GM12878 (cell line): ENCODE measurements at regions not wholly inside any gene's neighbourhood (a gene's known extent, or its start where the extent isn't known, plus 50 kb on each side); places are given as distances from the start of the nearest gene placed in this dataset.

Experiments
- ATAC-seq: fragments of 200-7000 bp; cut with Tn5 transposase; 3 replicates; pipeline ENCODE4 v1.9.1; 2020; ENCODE audit warnings: mild to moderate bottlenecking, moderate library complexity
- BruUV-seq: library from RNA; stranded (reverse); fragments of 400-500 nt; replicated peaks from 2 replicates; lab custom pipeline; 2021; lab: Mats Ljungman, UMichigan
- CTCF ChIA-PET: fragments of 300-600 bp; sonication (Branson Sonifier 250); formaldehyde crosslinking; extraction: SDS; loops from one replicate; lab custom pipeline; 2021; ENCODE audit warnings: inconsistent platforms; lab: Yijun Ruan, JAX
- POLR2A ChIA-PET: fragments of 350-600 bp; formaldehyde crosslinking; extraction: SDS; loops from one replicate; lab custom pipeline; 2021; ENCODE audit warnings: inconsistent platforms; lab: Charles Lee
- RAD21 ChIA-PET: fragments of 300-600 bp; sonication (Branson Sonifier 250); formaldehyde crosslinking; loops from one replicate; lab custom pipeline; 2023; ENCODE audit warnings: antibody characterized with exemption; ENCODE audit not compliant: unreplicated experiment; lab: Charles Lee
- SMC1A ChIA-PET: fragments of 300-600 bp; sonication (Branson Sonifier 250); formaldehyde crosslinking; loops from one replicate; lab custom pipeline; 2023; ENCODE audit not compliant: unreplicated experiment, uncharacterized antibody; lab: Charles Lee
- DNase-seq: peaks from one replicate; pipeline ENCODE4 v3.0.0-alpha.2; 2011; ENCODE audit warnings: low read depth, low spot score
- FAIRE-seq: peaks from 3 replicates; lab custom pipeline; 2011; peaks lifted over from hg19 to GRCh38; lab: Jason Lieb, UNC
- H2AFZ ChIP-seq: 2 replicates; pipeline ENCODE4 v1.6.0; 2011; ENCODE audit warnings: low read depth, low read length, control low read depth; ENCODE audit not compliant: control insufficient read depth
- H3K27ac ChIP-seq: 2 replicates; pipeline ENCODE4 v1.5.1; 2011; ENCODE audit warnings: control low read depth; ENCODE audit not compliant: control insufficient read depth, insufficient read depth
- H3K27me3 ChIP-seq, 2 experiments: replicated peaks in 1 of 2; 2 replicates each; pipeline versions ENCODE4 v1.6.0 to v1.6.1; 2011; ENCODE audit warnings: low read length in 1 of 2; ENCODE audit not compliant: control insufficient read depth in 2 of 2, insufficient read depth in 2 of 2
- H3K36me3 ChIP-seq, 2 experiments: 2 replicates each; pipeline ENCODE4 v1.5.1; 2011; ENCODE audit warnings: low read length in 1 of 2; ENCODE audit not compliant: control insufficient read depth in 2 of 2, insufficient read depth in 2 of 2
- H3K4me1 ChIP-seq: 2 replicates; pipeline ENCODE4 v1.6.1; 2011; ENCODE audit warnings: mild to moderate bottlenecking, low read length, moderate library complexity, mixed read lengths; ENCODE audit not compliant: control insufficient read depth, insufficient read depth
- H3K4me2 ChIP-seq: 2 replicates; pipeline ENCODE4 v1.6.0; 2011; ENCODE audit warnings: control low read depth; ENCODE audit not compliant: control insufficient read depth, insufficient read depth
- H3K4me3 ChIP-seq: fragments of 200-600 bp; sonication (generic); 2 replicates; pipeline ENCODE4 v1.5.1; 2016
- H3K79me2 ChIP-seq: 2 replicates; pipeline ENCODE4 v1.6.0; 2011; ENCODE audit warnings: low read length; ENCODE audit not compliant: control insufficient read depth, insufficient read depth
- H3K9ac ChIP-seq: 2 replicates; pipeline ENCODE4 v1.8.0; 2011; ENCODE audit warnings: low read length, control low read depth, mixed read lengths; ENCODE audit not compliant: control insufficient read depth, insufficient read depth
- H3K9me3 ChIP-seq: replicated peaks from 3 replicates; pipeline ENCODE4 v1.5.1; 2011; ENCODE audit warnings: mild to moderate bottlenecking, low read length; ENCODE audit not compliant: control insufficient read depth, insufficient read depth
- H4K20me1 ChIP-seq: 2 replicates; pipeline ENCODE4 v1.6.0; 2011; ENCODE audit not compliant: control insufficient read depth, insufficient read depth
- BACH1 ChIP-seq: fragments of 450-650 bp; IDR thresholded peaks from 2 replicates; pipeline ENCODE4 v1.6.1; 2017; ENCODE audit warnings: mild to moderate bottlenecking, borderline replicate concordance
- CBX3 ChIP-seq: fragments of 200-600 bp; sonication (generic); IDR thresholded peaks from 2 replicates; pipeline ENCODE4 v1.6.1; 2016; ENCODE audit warnings: low read depth, borderline replicate concordance
- CEBPZ ChIP-seq: fragments of 150-350 bp; IDR thresholded peaks from 2 replicates; pipeline ENCODE4 v1.6.1; 2016; ENCODE audit warnings: low read depth, low read length
- GATAD2B ChIP-seq: fragments of 450-650 bp; conservative IDR thresholded peaks from 2 replicates; pipeline ENCODE4 v1.6.1; 2017; ENCODE audit warnings: low read depth, mild to moderate bottlenecking, moderate library complexity
- HDAC6 ChIP-seq: fragments of 200-600 bp; sonication (generic); IDR thresholded peaks from one replicate; pipeline ENCODE4 v1.8.0; 2017; ENCODE audit warnings: antibody characterized with exemption; ENCODE audit not compliant: unreplicated experiment
- JUND ChIP-seq: IDR thresholded peaks from 2 replicates; pipeline ENCODE4 v1.6.1; 2012; ENCODE audit warnings: low read depth, mild to moderate bottlenecking, low read length, improper control_type of control experiment, moderate library complexity
- LARP7 ChIP-seq: fragments of 450-650 bp; IDR thresholded peaks from 2 replicates; pipeline ENCODE4 v1.6.1; 2017; ENCODE audit warnings: mild to moderate bottlenecking
- MEF2B ChIP-seq: fragments of 450-650 bp; IDR thresholded peaks from 2 replicates; pipeline ENCODE4 v1.6.1; 2018; ENCODE audit warnings: mild to moderate bottlenecking, moderate library complexity; ENCODE audit not compliant: partially characterized antibody, poor library complexity, severe bottlenecking
- NFYB ChIP-seq: IDR thresholded peaks from 2 replicates; pipeline ENCODE4 v1.6.1; 2011; ENCODE audit warnings: low read depth, mild to moderate bottlenecking, low read length, improper control_type of control experiment, moderate library complexity; ENCODE audit not compliant: insufficient read depth
- NKRF ChIP-seq: fragments of 450-650 bp; conservative IDR thresholded peaks from 2 replicates; pipeline ENCODE4 v1.6.1; 2017; ENCODE audit warnings: mild to moderate bottlenecking, moderate library complexity
- POLR2A ChIP-seq: IDR thresholded peaks from 2 replicates; pipeline ENCODE4 v1.6.1; 2011; ENCODE audit warnings: low read depth, mild to moderate bottlenecking, low read length
- RELB ChIP-seq: fragments of 450-650 bp; IDR thresholded peaks from 2 replicates; pipeline ENCODE4 v1.6.1; 2017; ENCODE audit warnings: low read depth, mild to moderate bottlenecking, moderate library complexity
- TBL1XR1 ChIP-seq: IDR thresholded peaks from 2 replicates; pipeline ENCODE4 v1.6.1; 2012; ENCODE audit warnings: low read depth, low read length, improper control_type of control experiment
- ZNF687 ChIP-seq: fragments of 450-650 bp; IDR thresholded peaks from 2 replicates; pipeline ENCODE4 v1.6.1; 2017; ENCODE audit warnings: mild to moderate bottlenecking, moderate library complexity
- WGBS: methylation state at CpG from one replicate; pipeline ENCODE4 v1.1.6; 2016; ENCODE audit warnings: low lambda C conversion rate; ENCODE audit not compliant: insufficient replicate concordance, insufficient coverage; ENCODE audit errors: missing lambda C conversion rate; 5-methylcytosine and 5-hydroxymethylcytosine counted together
- in situ Hi-C: fragments of 300-500 bp; cut with MboI; formaldehyde crosslinking; loops from 9 replicates; pipeline ENCODE4 v1.14.3; 2018; ENCODE audit warnings: mixed read lengths
- intact Hi-C: fragments of 100-400 bp; cut with micrococcal nuclease; formaldehyde crosslinking; loops from one replicate; pipeline ENCODE4 v1.14.2; 2022; ENCODE audit not compliant: unreplicated experiment

- no peak overlapping the region for H2AFZ ChIP-seq
- no peaks in the 10 kb centered on the region for H3K36me3 ChIP-seq
- no peaks in the 10 kb centered on the region for H3K4me1 ChIP-seq
- no peak overlapping the region for H3K4me3 ChIP-seq
- CTCF ChIA-PET = no interaction called here
- no peak for DNase-seq
- in situ Hi-C loops (no loop called here), intact Hi-C loops (no loop called here)
- SMC1A ChIA-PET = no interaction called here
- no peak for FAIRE-seq
- POLR2A ChIA-PET = no interaction called here
- H3K9me3 ChIP-seq = no peaks in the 10 kb centered on the region
- no TSS peak for BruUV-seq
- no peak for ATAC-seq
- no peaks in the 10 kb centered on the region for H3K27me3 ChIP-seq
- H3K79me2 ChIP-seq = no peaks in the 10 kb centered on the region
- 42% methylated on average over 1 of the region's 1 CpG for WGBS
- no peak overlapping the region for H3K27ac ChIP-seq
- no peaks in the 10 kb centered on the region for H4K20me1 ChIP-seq
- RAD21 ChIA-PET = no interaction called here
- H3K4me2 ChIP-seq = no peak overlapping the region
- no peak overlapping the region for H3K9ac ChIP-seq
- no peak for TF ChIP-seq POLR2A
- no peak for TF ChIP-seq NKRF
- no peak for TF ChIP-seq TBL1XR1
- TF ChIP-seq JUND = no peak
- no peak for TF ChIP-seq BACH1
- no peak for TF ChIP-seq GATAD2B
- TF ChIP-seq RELB = no peak
- TF ChIP-seq CBX3 = no peak
- TF ChIP-seq NFYB = no peak
- TF ChIP-seq ZNF687 = no peak
- no peak for TF ChIP-seq CEBPZ
- no peak for TF ChIP-seq HDAC6
- TF ChIP-seq LARP7 = no peak
- no peak for TF ChIP-seq MEF2B
These were observed 274.9 kb upstream of the MGAT4C start for GRCh38 chr12:86530996-86531655.
